IMR-90 (cell line): ENCODE measurements at regions not wholly inside any gene's neighbourhood (a gene's known extent, or its start where the extent isn't known, plus 50 kb on each side); places are given as distances from the start of the nearest gene placed in this dataset.

ENCODE experiments used
- ATAC-seq: fragments of 200-7000 bp; cut with Tn5 transposase; 2 replicates; pipeline ENCODE4 v1.9.1; 2020; ENCODE audit warnings: low read depth, mild to moderate bottlenecking, moderate library complexity
- BruUV-seq: library from RNA; stranded (reverse); fragments of 400-500 nt; replicated peaks from 2 replicates; lab custom pipeline; 2021; lab: Mats Ljungman, UMichigan
- CTCF ChIA-PET: fragments of 300-600 bp; formaldehyde crosslinking; extraction: SDS; loops from one replicate; lab custom pipeline; 2021; ENCODE audit warnings: antibody characterized with exemption; lab: Yijun Ruan, JAX
- POLR2A ChIA-PET: fragments of 300-600 bp; sonication (Branson Sonifier 250); formaldehyde crosslinking; loops from one replicate; lab custom pipeline; 2022; ENCODE audit warnings: antibody characterized with exemption; ENCODE audit not compliant: unreplicated experiment; lab: Charles Lee
- DNase-seq: peaks from one replicate; pipeline ENCODE4 v3.0.0; 2013
- H2AFZ ChIP-seq: replicated peaks from 2 replicates; pipeline ENCODE3; 2013; ENCODE audit warnings: low read length, mild to moderate bottlenecking; ENCODE audit not compliant: poor library complexity
- H2AK5ac ChIP-seq: 2 replicates; pipeline ENCODE4 v1.6.1; 2013; ENCODE audit warnings: low read depth, low read length, inconsistent platforms
- H2AK9ac ChIP-seq: replicated peaks from 2 replicates; pipeline ENCODE3; 2013; ENCODE audit warnings: mild to moderate bottlenecking, low read depth, low read length, moderate library complexity; ENCODE audit not compliant: poor library complexity
- H2BK120ac ChIP-seq: 2 replicates; pipeline ENCODE4 v1.6.1; 2013; ENCODE audit warnings: low read depth, low read length, inconsistent platforms
- H2BK15ac ChIP-seq: 3 replicates; pipeline ENCODE4 v1.6.1; 2013; ENCODE audit warnings: low read depth, low read length, inconsistent platforms
- H2BK20ac ChIP-seq: 2 replicates; pipeline ENCODE4 v1.6.1; 2013; ENCODE audit warnings: low read depth, mild to moderate bottlenecking, inconsistent platforms, low read length, moderate library complexity
- H2BK5ac ChIP-seq: 2 replicates; pipeline ENCODE4 v1.6.1; 2013; ENCODE audit warnings: mild to moderate bottlenecking, low read depth, low read length, inconsistent platforms; ENCODE audit not compliant: poor library complexity, severe bottlenecking
- H3K14ac ChIP-seq: replicated peaks from 2 replicates; pipeline ENCODE4 v1.6.1; 2013; ENCODE audit warnings: low read depth, low read length, inconsistent platforms
- H3K18ac ChIP-seq: 2 replicates; pipeline ENCODE4 v1.6.1; 2013; ENCODE audit warnings: low read depth, low read length, control low read depth
- H3K23ac ChIP-seq: 2 replicates; pipeline ENCODE4 v1.6.1; 2013; ENCODE audit warnings: low read depth, low read length, inconsistent platforms
- H3K27ac ChIP-seq: 2 replicates; pipeline ENCODE4 v1.5.1; 2013; ENCODE audit warnings: mild to moderate bottlenecking, control low read depth, low read length; ENCODE audit not compliant: insufficient read depth
- H3K27me3 ChIP-seq: 2 replicates; pipeline ENCODE4 v1.6.1; 2013; ENCODE audit warnings: low read length; ENCODE audit not compliant: control insufficient read depth, insufficient read depth
- H3K36me3 ChIP-seq: 2 replicates; pipeline ENCODE4 v1.6.1; 2013; ENCODE audit warnings: low read length, mixed read lengths; ENCODE audit not compliant: control insufficient read depth, insufficient read depth
- H3K4ac ChIP-seq: 2 replicates; pipeline ENCODE4 v1.6.1; 2013; ENCODE audit warnings: low read depth, low read length, inconsistent platforms
- H3K4me1 ChIP-seq: 2 replicates; pipeline ENCODE4 v1.6.1; 2013; ENCODE audit warnings: low read length, mixed read lengths; ENCODE audit not compliant: control insufficient read depth, insufficient read depth
- H3K4me2 ChIP-seq: 2 replicates; pipeline ENCODE4 v1.6.1; 2013; ENCODE audit warnings: low read depth, mild to moderate bottlenecking, control low read depth, low read length, moderate library complexity
- H3K4me3 ChIP-seq: 2 replicates; pipeline ENCODE4 v1.5.1; 2013; ENCODE audit warnings: low read depth, mild to moderate bottlenecking, control low read depth, low read length, moderate library complexity; ENCODE audit not compliant: insufficient read depth
- H3K56ac ChIP-seq: 2 replicates; pipeline ENCODE4 v1.6.1; 2013; ENCODE audit warnings: low read length, inconsistent platforms; ENCODE audit not compliant: insufficient read depth; ENCODE audit errors: extremely low read depth
- H3K79me1 ChIP-seq, 2 experiments: 2 replicates each; pipeline ENCODE4 v1.6.1; 2013; ENCODE audit warnings: low read length in 2 of 2, inconsistent platforms in 1 of 2, low read depth in 1 of 2
- H3K9ac ChIP-seq: 2 replicates; pipeline ENCODE4 v1.6.1; 2013; ENCODE audit warnings: low read depth, low read length, control low read depth
- H3K9me1 ChIP-seq: 2 replicates; pipeline ENCODE4 v1.6.1; 2013; ENCODE audit warnings: low read length, inconsistent platforms; ENCODE audit not compliant: insufficient read depth
- H3K9me3 ChIP-seq: 2 replicates; pipeline ENCODE4 v1.6.1; 2013; ENCODE audit warnings: low read length; ENCODE audit not compliant: control insufficient read depth, insufficient read depth
- H4K20me1 ChIP-seq: 2 replicates; pipeline ENCODE4 v1.6.1; 2013; ENCODE audit warnings: low read length, inconsistent platforms; ENCODE audit not compliant: insufficient read depth
- H4K5ac ChIP-seq: 2 replicates; pipeline ENCODE4 v1.6.1; 2013; ENCODE audit warnings: mild to moderate bottlenecking, low read depth, low read length, control low read depth
- H4K8ac ChIP-seq, 2 experiments: 2 replicates each; pipeline ENCODE4 v1.6.1; 2013; ENCODE audit warnings: low read depth in 2 of 2, low read length in 2 of 2, control low read depth in 1 of 2, inconsistent platforms in 1 of 2
- H4K91ac ChIP-seq: 2 replicates; pipeline ENCODE4 v1.6.1; 2013; ENCODE audit warnings: low read depth, low read length, inconsistent platforms; ENCODE audit not compliant: insufficient read depth
- BHLHE40 ChIP-seq: fragments of 150-350 bp; IDR thresholded peaks from 2 replicates; pipeline ENCODE4 v1.6.1; 2016; ENCODE audit warnings: mild to moderate bottlenecking, low read depth, low read length
- CEBPB ChIP-seq: IDR thresholded peaks from 2 replicates; pipeline ENCODE4 v1.6.1; 2012; ENCODE audit warnings: low read depth, low read length, improper control_type of control experiment
- CHD1 ChIP-seq: IDR thresholded peaks from 2 replicates; pipeline ENCODE4 v1.6.1; 2012; ENCODE audit warnings: low read depth, low read length, improper control_type of control experiment
- CTCF ChIP-seq: conservative IDR thresholded peaks from 2 replicates; pipeline ENCODE4 v1.5.1; 2012; ENCODE audit warnings: mild to moderate bottlenecking, low read depth, low read length, improper control_type of control experiment
- ELK1 ChIP-seq: fragments of 150-350 bp; IDR thresholded peaks from 2 replicates; pipeline ENCODE4 v1.6.1; 2016; ENCODE audit warnings: low read depth, mild to moderate bottlenecking, low read length, moderate library complexity, borderline replicate concordance
- FOS ChIP-seq: fragments of 150-350 bp; IDR thresholded peaks from 2 replicates; pipeline ENCODE4 v1.6.1; 2016; ENCODE audit warnings: low read depth, low read length
- MAFK ChIP-seq: IDR thresholded peaks from 2 replicates; pipeline ENCODE4 v1.6.1; 2012; ENCODE audit warnings: low read depth, low read length, improper control_type of control experiment
- MAZ ChIP-seq: IDR thresholded peaks from 2 replicates; pipeline ENCODE4 v1.6.1; 2012; ENCODE audit warnings: low read depth, mild to moderate bottlenecking, low read length, improper control_type of control experiment, moderate library complexity, borderline replicate concordance
- MXI1 ChIP-seq: IDR thresholded peaks from 2 replicates; pipeline ENCODE4 v1.6.1; 2012; ENCODE audit warnings: low read depth, mild to moderate bottlenecking, low read length, moderate library complexity, borderline replicate concordance
- NFE2L2 ChIP-seq: fragments of 150-350 bp; IDR thresholded peaks from 2 replicates; pipeline ENCODE4 v1.6.1; 2016; ENCODE audit warnings: low read depth, mild to moderate bottlenecking, low read length
- POLR2A ChIP-seq: IDR thresholded peaks from 2 replicates; pipeline ENCODE4 v1.6.1; 2012; ENCODE audit warnings: mild to moderate bottlenecking, low read depth, low read length
- RAD21 ChIP-seq: IDR thresholded peaks from 2 replicates; pipeline ENCODE4 v1.6.1; 2012; ENCODE audit warnings: low read length, improper control_type of control experiment
- RCOR1 ChIP-seq: IDR thresholded peaks from 2 replicates; pipeline ENCODE4 v1.6.1; 2012; ENCODE audit warnings: mild to moderate bottlenecking, low read length, improper control_type of control experiment; ENCODE audit not compliant: insufficient replicate concordance
- RFX5 ChIP-seq: IDR thresholded peaks from 2 replicates; pipeline ENCODE4 v1.8.0; 2012; ENCODE audit warnings: low read depth, mild to moderate bottlenecking, low read length, moderate library complexity
- SMC3 ChIP-seq: fragments of 150-350 bp; IDR thresholded peaks from 2 replicates; pipeline ENCODE4 v1.6.1; 2016; ENCODE audit warnings: low read depth, mild to moderate bottlenecking, antibody characterized with exemption, low read length, moderate library complexity
- USF2 ChIP-seq: fragments of 150-350 bp; IDR thresholded peaks from 2 replicates; pipeline ENCODE4 v1.6.1; 2017; ENCODE audit warnings: mild to moderate bottlenecking, antibody characterized with exemption, low read length, low read depth
- WGBS, 2 experiments: methylation state at CpG; one replicate each; pipeline versions ENCODE4 v1.1.5 to v1.1.7; 2013; ENCODE audit warnings: missing lambda C conversion rate in 2 of 2; ENCODE audit not compliant: insufficient read length in 1 of 2; ENCODE audit errors: extremely low coverage in 2 of 2; 5-methylcytosine and 5-hydroxymethylcytosine counted together
- dilution Hi-C: fragments of 300-500 bp; cut with HindIII; formaldehyde crosslinking; loops from one replicate; pipeline ENCODE4 v1.14.3; 2018; ENCODE audit warnings: low sequenced_read_pairs; ENCODE audit not compliant: unreplicated experiment
- in situ Hi-C: fragments of 300-500 bp; cut with MboI; formaldehyde crosslinking; loops from 3 replicates; pipeline ENCODE4 v1.14.3; 2019; ENCODE audit warnings: low sequenced_read_pairs, inconsistent platforms, mixed read lengths
- intact Hi-C: fragments of 100-400 bp; cut with micrococcal nuclease; formaldehyde crosslinking; loops from 2 replicates; pipeline ENCODE4 v1.10.0; 2022

GRCh38 chr5:174609116-174609515 lies 115.3 kb upstream of the MSX2 start:
- Histone ChIP-seq H4K8ac (no peak overlapping the region), H3K27ac (no peak overlapping the region), H3K27me3 (no peaks in the 10 kb centered on the region), H3K4me3 (no peak overlapping the region), H3K36me3 (no peaks in the 10 kb centered on the region), H3K56ac (no peak overlapping the region), H3K9ac (no peak overlapping the region), H2AFZ (peak overlapping the region; percentile 72), H3K9me1 (no peaks in the 10 kb centered on the region), H3K4ac (no peak overlapping the region), H3K18ac (no peak overlapping the region; the same call in 1 of the 2 replicates), H3K23ac (no peak overlapping the region), H3K4me2 (no peak overlapping the region), H3K9me3 (no peaks in the 10 kb centered on the region), H2AK9ac (peak overlapping the region; percentile 5), H2BK120ac (no peak overlapping the region), H2AK5ac (no peak overlapping the region), H4K5ac (no peak overlapping the region), H4K91ac (no peak overlapping the region), H3K14ac (no peak overlapping the region), H3K79me1 (no peaks in the 10 kb centered on the region), H4K20me1 (no peaks in the 10 kb centered on the region), H3K4me1 (peaks cover 5% of the 10 kb centered on the region; the same call in 1 of the 2 replicates), H2BK20ac (peak overlapping the region; percentile 58; the same call in 1 of the 2 replicates), H2BK15ac (no peak overlapping the region), H2BK5ac (no peak overlapping the region)
- no peak for DNase-seq
- ChIA-PET CTCF (interaction anchor here (1.1 kb wide), 1 partner anchor 16 kb away, joined by 3 read pairs; no protein-coding TSS in a partner anchor), POLR2A (no interaction called here)
- in situ Hi-C loops: no loop called here
- TF ChIP-seq CHD1 (no peak), USF2 (no peak), CEBPB (no peak), ELK1 (no peak), FOS (no peak), MAFK (no peak), POLR2A (no peak), MAZ (no peak), RCOR1 (no peak), MXI1 (no peak), SMC3 (no peak), RFX5 (no peak), CTCF (no peak), BHLHE40 (no peak), NFE2L2 (no peak), RAD21 (no peak)
- no TSS peak for BruUV-seq
- no peak for ATAC-seq
- intact Hi-C loops: no loop called here
- whole genome bisulfite sequencing, 2 experiments: 100% methylated on average over 1 of the region's 14 CpGs; no CpG with 5 or more reads in 1 of the 2 experiments
- dilution Hi-C loops: no loop called here
